Right renal cortex interstitium (tissue), 3 donors: ENCODE measurements at regions not wholly inside any gene's neighbourhood (a gene's known extent, or its start where the extent isn't known, plus 50 kb on each side); places are given as distances from the start of the nearest gene placed in this dataset.

Source experiments
- DNase-seq, 3 donors: peaks; one replicate each; pipeline ENCODE4 v3.0.0-alpha.2; 2013; ENCODE audit warnings: low read depth in 3 of 3, low spot score in 2 of 3

DNA sequence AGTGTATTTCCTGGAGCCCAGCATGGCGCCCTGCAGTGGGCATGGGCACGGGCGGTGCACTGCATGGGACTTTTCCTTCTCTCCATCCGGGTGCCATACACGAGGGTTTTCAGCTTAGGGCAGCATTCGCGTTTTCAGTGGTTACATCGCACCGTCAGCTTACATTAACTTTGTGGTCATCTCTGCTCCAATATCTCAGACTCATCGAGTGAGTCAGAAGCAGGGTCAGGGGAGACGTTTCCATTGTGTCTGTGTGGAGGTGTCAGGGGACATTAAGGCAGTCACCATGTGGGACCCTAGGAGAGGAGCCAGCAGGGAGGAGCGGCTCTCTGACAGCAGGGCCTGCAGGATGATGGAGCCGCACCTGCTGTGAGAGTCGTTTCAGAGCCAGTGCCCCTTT lies 541.0 kb downstream of the FGF9 start:
- no peak for DNase-seq

- no peak for DNase-seq
Observed at GRCh38 chr13:22212576-22212975, 541.7 kb downstream of the FGF9 start.

- DNase-seq, result no peak
Observed at GRCh38 chr13:22214184-22214583, 543.3 kb downstream of the FGF9 start.

DNA sequence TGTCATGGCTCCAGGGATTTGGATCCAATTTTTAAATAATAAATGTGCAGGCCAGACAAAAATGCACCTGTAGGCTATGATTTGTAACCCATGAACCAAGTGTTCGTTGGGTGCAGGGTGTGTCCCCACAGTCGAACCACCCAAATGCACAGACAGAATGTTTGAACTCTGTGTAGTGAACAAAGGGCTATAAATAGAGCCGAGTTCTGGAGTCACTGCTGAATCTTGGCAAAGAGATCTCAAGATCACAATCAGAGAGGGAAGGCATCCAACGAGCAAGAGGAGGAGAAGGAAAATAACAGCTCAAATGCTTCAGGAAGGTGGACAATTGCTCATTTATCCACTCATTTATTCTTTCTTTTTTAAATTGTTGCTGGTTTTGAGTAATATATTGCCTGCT lies 547.9 kb downstream of the FGF9 start:
- no peak for DNase-seq

DNA sequence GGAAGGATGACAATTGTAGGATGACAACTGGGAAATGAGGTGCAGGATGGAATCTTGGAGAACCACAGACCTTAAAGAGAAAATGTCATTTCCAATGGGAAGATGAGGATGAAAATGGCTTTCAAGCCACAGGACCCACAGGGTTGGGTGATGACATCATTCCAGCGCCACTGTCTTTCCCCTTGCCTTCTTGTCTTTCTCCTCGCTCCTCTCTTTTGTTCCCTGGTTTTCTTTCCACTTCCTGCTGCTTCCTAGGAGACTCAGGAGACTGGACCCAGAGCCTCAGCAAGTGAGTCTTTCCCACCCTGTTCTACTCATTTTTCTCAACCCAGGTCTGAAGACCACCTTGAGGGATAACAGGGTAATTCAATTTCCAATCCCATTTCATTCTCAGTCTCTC lies 548.8 kb downstream of the FGF9 start:
- no peak for DNase-seq

GRCh38 chr13:22220151-22221135 lies 549.6 kb downstream of the FGF9 start:
- no peak for DNase-seq

- no peak for DNase-seq
Observed at GRCh38 chr13:22223411-22223810, 552.5 kb downstream of the FGF9 start.

- no peak for DNase-seq
Observed at GRCh38 chr13:22226086-22226485, 555.2 kb downstream of the FGF9 start.

DNA sequence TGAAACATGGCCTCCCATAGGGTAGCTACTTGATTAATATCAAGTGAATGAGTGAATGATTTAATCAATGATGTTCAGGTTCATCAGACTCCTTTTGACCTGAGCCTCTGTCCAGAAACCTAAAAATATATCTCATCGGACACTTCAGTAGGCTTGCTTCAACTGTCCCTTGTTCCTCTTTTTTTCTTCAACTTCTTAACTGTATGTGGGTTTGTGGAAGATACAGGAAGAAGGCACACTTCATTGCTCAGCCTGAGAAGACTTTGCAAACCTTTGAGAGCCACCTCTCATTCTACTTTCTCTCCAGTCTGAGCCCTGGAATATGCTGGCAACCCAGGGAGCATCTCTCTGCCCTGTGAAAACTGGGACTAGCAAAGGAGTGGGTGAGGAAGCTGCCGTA lies 557.0 kb downstream of the FGF9 start:
- DNase-seq, result no peak

- no peak for DNase-seq
Observed at GRCh38 chr13:22229916-22230315, 559.0 kb downstream of the FGF9 start.

- DNase-seq, result no peak
Observed at GRCh38 chr13:22232186-22232585, 561.3 kb downstream of the FGF9 start.

- DNase-seq, result no peak
Observed at GRCh38 chr13:22235285-22235949, 564.5 kb downstream of the FGF9 start.

- no peak for DNase-seq
Observed at GRCh38 chr13:22235950-22236290, 565.0 kb downstream of the FGF9 start.

DNA sequence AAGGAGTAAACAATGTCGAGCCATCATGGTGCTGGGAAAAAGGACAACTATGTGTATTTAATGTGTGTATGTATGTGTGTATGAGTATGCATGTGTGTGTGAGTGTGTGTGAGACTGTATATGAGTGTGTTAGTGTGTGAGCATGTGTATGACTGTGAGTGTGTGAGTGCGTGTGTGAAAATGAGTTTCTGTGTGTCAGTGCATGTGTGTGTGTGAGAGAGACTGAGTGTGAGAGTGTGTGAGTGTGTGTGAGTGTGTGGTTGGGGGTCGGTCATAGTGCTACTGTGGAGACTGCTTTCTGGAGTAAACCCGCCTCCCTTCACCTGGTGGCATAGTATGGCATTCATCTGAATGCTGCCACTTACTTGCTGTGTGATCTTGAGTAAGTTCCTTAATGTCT lies 567.4 kb downstream of the FGF9 start:
- DNase-seq, result no peak

GRCh38 chr13:22240716-22241115 lies 569.8 kb downstream of the FGF9 start:
- no peak for DNase-seq

GRCh38 chr13:22243469-22244163 lies 572.7 kb downstream of the FGF9 start:
- no peak for DNase-seq

DNA sequence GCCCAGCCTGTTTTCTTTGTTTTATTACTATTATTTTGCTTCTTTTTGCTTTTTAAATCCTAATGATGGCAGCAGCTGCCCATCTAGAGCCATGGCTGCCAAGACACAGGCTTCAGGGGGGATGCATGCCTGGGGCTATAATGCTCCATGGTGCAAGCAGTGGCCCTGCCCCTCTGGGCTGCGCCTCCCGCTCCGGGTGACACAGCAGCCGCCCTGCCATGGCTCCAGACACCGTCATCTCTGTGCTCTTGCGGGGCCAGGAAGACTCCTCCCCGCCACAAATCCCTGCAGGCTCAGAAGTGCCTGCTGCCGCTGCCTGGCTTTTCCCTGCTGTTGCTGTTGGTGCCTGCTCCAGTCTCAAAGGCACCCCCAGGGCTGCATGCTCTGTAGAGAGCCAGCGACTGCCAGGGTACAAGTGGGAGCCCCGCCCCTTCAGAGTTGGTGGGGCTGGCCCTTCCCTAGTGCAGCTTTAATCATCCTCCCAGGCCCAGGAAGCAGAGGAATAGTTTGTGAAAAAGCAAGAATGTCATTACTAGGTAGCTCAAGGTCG lies 581.5 kb downstream of the FGF9 start:
- DNase-seq, result no peak

DNA sequence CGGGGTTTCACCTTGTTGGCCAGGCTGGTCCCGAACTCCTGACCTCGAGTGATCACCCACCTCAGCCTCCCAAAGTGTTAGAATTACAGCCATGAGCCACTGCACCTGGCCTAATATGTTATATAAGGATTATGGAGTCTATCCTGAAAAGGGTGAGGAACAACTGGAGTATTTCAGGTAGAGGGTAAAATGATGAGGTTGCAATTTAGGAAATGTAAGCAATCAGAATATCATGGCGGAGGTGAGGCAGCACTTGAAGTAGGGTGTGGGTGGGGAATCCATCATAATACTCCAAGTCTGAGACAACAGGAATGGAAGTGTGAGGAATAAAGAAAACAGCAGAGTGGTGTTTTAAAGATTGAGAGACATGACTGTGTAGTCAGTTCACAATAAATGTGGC lies 582.2 kb downstream of the FGF9 start:
- no peak for DNase-seq

GRCh38 chr13:22256111-22256639 lies 585.3 kb downstream of the FGF9 start:
- DNase-seq, result no peak

DNA sequence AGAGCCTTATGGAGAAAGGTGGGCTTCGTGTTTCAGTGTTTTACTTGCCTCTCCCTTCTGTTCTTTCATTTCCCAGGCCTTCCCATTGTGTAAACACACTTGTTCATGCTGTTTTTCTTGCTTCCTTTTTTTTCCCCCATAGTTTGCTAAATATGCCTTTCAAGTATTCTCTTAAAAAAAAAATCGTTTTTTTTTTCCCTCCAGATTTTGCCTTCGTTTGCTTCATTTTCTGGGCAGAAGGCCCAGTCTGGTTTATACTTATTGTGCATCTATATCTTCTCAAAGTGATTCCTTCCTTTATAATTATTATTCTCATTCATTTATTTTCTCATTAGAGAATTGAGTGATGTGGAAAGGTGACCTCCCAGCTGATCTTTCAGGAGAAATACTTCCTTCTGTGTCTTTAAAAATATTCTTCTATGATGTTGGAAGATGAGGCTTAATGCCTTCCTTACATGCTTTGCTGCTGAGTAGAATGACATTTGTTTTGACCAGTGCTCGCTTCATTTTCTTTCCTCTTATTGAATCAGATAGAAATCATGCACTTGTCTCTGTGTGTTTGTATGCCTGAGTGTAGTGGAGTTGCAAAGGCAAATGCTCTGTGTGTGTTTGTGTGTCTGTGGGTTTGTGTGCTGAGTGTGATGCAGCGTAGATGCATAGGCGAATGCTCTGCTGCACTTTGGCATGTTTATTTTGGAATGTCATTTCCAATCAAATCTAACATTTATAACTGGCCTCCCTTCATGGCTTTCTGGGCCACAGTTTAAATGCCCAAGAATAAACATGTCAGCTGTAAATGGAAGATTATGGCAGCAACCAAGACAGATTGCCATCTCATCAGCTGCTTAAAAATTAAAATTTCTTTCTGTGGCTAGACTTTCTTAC lies 591.4 kb downstream of the FGF9 start:
- DNase-seq, result no peak
